Iris pigment epithelial cell (primary cell): ENCODE measurements at regions not wholly inside any gene's neighbourhood (a gene's known extent, or its start where the extent isn't known, plus 50 kb on each side); places are given as distances from the start of the nearest gene placed in this dataset.
"Not testable (repeated sequence)": the region's sequence is repeated elsewhere in the genome, so short reads cannot be mapped to it uniquely, and the experiment has no call there.

Experiments
- DNase-seq: peaks from one replicate; pipeline ENCODE4 v3.0.0-alpha.2; 2011; ENCODE audit warnings: low read depth

DNA sequence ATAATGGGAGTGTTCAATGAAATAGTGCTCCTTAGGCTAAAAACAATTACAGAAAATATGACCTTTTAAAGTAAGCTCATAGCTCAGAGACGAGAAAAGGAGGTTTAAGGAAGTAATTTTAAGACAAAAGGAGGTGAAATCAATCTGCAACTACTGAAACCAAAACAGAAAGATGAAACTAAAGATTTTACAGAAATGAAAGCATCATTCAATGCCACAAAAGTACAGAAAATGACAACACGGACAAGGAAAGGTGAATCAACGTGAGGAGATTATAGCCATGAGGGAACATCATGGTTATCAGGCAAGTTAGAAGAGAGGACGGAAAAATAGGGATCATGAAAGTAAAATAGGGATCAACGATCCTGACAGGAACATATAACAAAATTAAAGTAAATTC is 745.2 kb downstream of the PCDH17 start:
- no peak for DNase-seq

DNA sequence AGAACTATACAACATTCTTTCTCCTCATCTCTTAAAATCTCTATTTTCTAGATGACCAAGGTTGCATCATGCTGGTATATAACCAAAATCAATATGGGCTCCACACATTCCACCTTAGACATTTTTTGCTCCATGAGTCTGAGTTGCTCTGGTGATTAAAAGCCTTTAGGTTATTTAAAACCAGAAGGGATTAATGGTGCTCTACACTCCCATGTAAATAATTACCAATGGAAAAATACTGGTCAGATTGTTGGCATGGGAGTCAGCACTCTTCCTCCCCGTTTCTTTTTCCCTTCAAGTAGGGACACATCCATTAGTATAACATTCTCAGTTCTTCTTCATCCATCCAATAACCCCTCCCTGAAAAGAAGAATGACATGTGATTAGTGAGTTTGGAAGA is 747.7 kb downstream of the PCDH17 start:
- DNase-seq, result no peak

DNA sequence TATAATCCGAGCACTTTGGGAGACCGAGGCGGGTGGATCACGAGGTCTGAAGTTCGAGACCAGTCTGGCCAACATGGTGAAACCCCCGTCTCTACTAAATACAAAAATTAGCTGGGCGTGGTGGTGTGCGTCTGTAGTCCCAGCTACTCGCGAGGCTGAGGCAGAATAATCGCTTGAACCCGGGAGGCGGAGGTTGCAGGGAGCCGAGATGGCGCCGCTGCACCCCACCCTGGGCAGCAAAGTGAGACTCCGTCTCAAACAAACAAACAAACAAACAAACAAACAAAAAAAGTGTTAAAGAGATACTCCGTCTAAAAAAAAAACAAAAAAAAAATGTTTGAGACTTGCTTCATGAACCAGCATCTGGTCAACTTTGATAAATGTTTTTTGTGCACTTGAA is 753.8 kb downstream of the PCDH17 start:
- DNase-seq, result not testable (repeated sequence)

DNA sequence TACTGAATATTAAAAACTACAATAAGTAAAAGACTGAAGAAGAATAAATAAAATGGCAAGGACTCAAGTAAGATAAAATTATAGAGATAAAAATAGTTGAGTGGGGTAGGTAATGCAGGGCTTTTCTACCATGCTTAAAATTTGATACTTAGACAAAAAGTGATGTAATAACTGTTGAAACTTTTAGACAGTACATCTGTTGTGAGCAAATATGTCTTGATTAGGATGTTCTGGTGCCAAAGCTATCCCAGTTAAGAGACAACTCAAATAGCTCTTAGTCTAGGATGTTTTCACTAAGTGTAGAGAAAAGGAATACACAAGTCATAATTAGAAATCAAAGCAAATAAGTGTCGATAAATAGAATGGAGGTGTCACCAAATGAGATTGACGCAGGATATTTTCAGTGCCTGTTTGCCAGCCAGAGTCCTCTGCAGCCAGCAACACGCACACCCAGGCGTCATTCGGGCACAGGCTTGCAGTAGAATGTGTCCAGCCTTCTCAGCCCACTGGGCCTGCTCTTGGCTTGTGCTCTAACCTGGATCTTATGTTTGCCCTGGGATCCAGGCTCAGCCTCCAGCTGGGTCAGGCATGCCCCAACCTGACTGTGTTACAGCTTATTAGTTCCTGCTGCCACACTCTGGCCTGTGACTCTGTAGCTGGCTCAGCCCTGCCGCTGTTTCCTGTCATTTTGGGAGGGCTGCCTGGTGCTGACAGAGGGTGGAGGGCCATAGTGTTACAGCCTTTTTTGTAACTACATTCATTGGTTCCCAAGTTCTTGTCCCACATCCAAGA is 766.2 kb downstream of the PCDH17 start:
- DNase-seq, result no peak

DNA sequence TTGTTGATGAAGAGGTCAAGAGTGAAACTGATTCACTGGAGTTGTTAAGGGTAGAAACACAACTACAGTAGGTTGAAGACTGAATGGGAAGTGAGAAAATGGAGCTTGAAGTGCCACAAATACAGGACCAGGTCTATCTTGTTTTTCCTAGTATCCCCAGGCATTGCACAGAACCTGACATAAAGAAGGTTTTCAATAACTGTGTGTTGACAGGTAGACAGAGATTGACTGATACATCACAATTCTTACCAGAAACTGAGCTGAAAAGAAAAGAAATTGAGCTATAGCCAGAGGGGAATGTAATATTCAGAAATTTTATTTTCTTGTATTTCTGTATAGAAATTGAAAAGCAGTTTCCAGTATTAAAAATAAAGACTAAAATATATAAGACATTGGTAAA is 767.7 kb downstream of the PCDH17 start:
- DNase-seq, result no peak

DNA sequence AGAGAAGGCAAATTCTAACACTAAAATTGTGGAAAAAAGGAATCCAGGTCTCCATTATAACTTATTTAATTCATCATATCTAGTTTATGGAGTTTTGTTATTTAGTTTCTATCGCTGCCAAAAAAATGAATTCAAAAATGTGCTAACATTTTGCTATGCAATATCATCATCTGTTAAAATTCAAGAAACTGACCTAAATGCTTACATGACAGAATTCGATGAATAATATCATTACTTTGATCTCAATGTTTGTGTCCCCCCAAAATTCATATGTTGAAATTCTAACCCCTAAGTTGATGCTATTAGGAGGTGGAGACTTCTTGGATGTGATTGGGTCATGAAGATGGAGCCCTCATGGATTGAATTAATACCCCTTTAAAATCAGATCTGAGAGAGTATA is 775.0 kb downstream of the PCDH17 start:
- DNase-seq, result no peak

DNA sequence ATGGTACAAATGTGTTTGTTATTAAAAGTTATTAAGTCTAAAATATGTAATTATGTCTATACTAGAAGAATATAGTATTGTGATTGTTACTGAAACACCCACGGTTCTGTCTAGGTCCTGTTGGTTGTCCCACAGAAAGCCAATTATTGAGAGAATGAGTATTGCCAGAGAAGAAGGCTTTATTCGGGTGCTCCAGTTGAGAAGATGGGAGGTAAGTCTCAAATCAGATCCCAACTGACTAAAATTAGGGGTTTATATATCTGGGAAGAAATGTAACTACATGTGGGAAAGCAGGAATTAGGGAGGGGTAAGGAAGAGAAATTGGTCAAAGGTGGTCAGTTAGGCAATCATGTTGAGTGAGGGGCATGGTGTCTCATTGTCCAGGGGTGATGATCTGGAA is 798.4 kb downstream of the PCDH17 start:
- DNase-seq, result no peak

DNA sequence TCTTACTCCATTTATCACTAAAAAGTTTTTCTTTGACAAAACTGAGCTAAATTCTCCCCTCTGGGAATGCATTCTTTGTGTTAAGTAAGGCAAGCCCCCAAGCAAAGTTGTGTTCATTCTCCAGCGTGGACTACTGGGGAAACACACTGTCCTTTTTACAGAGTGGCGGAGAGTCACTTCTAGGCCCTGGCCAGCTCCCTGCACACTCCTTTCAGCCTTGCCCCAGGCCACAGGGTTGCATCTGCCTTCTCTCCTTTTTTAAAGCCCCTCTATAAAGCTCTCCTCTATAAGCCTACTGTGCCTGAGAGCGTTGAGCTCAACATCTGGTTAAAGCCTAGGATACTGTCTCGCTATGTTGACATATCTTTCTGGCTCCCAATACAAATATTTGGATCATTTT is 803.4 kb downstream of the PCDH17 start:
- DNase-seq, result no peak

DNA sequence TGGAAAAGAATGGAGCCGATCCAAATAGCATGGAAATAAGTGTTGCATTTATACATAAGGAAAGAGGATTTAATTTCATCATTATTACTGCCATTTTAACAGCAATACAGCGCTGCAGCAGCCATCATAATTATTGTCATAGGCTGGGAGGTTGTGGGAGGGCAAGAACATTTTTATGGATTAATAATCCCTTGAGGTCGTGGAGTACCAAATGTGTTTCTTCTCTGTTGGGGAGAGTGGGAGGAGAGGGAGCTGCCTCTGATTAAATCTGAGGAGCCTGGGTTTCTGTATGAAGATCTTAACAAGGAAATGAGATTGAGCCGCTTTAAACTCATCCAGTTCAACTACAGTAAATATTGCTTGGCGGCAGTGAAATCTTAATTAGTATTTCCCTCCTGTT is 805.9 kb downstream of the PCDH17 start:
- DNase-seq, result no peak

DNA sequence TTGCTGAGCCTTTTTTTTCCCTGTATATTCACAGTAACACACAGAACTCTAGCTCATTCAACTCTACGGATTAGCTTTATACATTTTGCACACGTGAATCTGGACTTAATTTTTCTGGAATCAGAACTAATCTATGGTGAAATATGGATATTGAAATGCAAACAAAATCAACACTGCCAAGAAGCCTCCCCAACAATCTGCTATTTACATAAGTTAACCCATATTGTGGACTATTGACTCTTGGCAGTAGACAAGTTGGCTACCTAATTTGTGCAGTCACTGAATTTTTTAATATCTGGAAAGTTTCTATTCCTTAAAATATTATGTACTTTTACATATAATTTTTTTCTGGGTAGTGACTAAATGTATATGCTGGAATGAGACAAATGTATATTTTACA is 815.4 kb downstream of the PCDH17 start:
- no peak for DNase-seq

DNA sequence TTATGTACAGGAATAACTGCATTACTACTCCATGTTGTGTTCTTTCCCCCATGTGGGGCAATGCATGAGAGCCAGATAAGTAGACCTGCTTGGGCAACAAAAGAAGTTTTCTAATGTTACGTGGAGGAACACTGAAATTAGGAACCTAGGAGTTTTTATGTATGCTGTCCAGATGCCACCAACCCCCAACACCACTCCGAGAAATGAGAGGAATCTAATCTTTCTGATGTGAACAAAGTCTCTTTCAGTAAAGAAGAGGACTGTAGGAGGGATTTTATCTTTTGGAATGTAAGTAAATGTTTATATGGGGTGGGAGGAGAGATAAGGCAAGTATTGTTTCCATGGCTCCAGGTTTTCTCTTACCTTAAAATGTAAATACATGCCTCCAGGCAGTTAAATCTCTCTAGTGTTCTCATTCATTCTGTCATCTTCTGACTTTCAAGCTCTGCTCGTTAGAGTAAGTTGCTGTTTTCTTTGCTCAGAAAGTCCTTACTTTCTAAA is 820.6 kb downstream of the PCDH17 start:
- no peak for DNase-seq

DNA sequence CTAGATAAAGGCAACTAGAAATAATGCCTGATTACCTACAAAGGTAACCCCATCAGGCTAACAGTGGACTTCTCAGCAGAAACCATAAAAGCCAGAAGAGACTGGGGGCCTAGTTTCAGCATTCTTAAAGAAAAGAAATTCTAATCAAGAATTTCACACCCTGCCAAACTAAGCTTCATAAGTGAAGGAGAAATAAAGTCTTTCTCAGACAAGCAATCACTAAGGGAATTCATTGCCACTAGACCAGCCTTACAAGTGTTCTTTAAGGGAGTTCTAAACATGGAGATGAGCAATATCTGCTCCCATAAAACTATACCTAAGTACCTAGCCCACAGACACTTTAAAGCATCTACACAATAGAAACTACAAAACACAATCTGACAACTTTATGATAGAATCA is 823.5 kb downstream of the PCDH17 start:
- no peak for DNase-seq

DNA sequence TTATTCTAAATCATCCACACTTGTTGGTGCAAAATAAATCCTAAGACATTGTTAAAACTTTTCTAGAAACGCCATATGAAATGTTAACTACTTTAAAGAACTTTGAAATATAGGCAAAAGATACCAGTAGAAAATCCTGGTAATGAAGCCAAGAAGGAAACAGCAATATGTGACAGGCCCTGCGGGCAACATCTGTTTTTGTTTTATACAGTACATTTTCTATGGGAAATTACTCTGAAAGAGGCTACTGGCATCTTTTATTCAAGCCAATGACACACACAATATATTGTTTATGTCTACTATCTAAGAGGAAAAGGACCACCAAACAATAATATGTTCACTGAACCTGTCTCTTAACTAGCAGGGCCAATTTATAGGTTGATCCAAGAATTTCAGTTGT is 829.7 kb downstream of the PCDH17 start:
- DNase-seq, result no peak

DNA sequence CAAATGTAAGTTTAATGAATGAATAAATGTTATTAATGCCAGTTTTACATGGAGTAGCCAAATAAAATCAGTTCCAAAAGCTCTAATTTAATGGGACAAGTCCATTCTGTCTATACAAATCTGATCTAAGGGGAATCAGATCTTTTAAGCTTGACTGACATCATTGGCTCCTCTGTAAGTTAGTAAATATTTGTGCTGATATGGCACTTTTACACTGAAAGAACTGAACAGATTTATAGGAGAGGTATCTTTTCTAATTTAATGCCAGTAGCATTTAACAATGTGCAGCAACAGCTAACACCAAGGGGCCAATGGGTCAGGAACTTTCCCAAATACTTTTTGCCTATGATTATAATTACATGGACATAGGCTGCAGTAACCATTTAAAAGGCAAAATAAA is 832.3 kb downstream of the PCDH17 start:
- DNase-seq, result no peak

DNA sequence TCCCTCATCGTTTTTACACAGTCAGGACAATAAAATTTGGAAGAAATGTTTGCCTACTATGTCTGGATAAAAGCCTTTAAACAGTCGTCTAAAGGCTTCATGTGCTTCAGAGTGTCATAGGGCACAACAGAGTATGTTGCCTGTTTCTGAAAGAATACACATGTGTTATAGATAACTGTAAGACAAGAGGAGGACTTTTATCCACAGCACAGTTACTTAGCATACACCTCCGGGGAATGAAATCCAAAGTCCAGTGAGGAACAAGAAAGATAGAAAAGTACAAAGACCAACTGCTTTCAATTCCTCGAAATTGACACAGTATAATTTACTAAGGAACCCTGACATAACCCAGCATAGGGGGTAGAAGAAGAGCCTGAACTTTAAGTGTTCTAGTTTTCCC is 835.6 kb downstream of the PCDH17 start:
- no peak for DNase-seq

DNA sequence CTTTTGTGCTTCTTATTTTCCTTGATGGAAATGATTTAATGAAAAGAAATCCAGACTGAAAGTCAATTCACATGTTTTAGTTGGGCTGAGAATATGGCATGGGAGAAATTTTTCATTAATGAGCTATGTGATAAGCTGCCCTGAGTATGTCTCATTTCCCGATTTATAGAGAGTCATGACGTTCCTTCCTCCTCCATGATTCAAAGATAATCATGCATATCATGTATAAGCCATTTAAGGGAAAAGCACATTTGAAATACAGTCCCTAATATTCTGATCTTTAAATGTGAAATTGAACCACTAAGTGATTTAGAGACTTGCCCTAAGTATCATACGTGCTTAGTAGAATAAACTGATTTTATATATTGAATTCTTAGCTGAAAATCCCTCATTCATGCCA is 840.9 kb downstream of the PCDH17 start:
- no peak for DNase-seq

DNA sequence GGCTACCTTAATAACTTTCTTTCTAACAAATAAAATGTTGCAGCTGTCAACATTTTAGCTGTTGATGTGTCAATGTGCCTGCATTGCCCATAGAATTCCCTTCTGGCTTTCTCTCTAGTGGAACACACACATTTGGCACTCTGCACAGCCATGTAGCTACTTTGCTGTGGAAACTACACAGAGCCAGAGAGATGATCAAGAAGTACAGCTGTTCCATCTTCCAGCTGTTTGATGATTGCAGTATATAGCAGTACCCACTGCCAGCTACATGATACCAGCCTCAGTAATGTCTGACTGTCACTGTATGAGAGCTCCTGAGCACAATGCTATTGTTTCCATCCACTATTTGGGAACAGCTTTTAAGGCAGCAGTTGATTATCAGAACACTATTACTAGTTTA is 843.0 kb downstream of the PCDH17 start:
- DNase-seq, result no peak

DNA sequence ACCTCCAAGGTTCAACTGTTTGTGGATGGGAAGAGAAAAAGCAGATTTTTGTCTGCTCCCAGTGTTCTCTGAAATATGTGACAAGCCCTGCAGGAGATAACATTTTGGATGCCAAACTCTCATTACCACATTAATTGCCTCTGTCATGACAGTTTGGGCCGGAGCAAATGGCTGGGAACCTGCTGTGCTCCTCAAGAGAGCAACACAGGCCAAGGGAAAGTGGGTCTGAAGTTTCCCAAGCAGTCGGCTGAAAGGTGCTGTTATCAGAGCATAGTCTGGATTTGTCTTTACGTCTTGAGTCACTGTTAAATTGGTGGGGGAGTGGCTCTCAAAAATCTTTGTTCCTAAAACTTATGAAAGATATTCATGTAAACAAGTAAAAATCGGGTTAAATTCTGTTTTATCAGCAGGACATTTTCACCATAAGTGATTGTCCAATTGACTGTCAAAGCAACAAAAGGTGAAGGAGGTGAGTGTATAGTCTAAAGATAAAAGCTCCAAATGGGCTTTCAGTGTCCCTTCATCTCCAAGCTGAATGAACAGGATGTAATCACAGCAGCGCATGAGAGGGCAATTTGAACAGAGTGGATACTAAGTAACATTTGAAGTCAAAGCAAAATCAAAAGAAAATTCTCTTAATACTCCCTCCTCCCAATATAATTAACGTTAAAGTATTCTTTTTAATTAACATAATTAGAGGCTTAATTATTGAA is 844.8 kb downstream of the PCDH17 start:
- no peak for DNase-seq

DNA sequence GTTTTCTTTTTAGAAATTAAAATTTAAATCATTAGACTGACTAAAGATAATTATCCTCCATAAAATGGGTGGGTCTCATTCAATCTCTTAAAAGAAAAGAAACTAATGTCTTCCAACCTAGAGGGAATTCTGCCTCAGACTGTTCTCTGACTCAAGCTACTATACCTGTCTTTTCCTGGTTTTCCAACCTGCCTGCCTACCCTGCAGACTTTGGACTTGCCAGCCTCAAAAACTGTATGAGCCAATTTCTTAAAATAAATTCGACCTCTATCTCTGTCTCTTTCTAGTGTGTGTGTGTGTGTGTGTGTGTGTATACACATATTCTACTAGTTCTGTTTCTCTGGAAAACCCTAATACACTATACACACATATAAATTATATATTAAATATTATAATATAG is 847.3 kb downstream of the PCDH17 start:
- DNase-seq, result no peak

DNA sequence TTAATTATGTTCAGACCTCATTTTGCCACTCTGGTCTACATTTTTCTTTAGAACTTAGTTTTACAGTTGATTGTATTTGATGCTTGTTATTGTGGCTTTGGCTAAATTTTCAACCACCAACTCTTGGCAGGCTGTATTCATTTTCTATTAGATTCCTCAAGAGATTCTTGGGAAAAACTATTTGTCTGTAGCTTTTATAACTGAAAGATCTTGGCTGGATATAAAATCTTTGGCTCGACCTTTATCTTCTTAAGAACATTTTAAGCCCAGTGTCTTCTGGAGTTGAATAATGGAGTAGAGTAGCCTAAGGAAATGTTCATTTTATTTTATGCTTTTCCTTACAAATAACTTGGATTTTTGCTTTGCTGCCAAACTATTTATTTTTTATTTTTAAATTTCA is 848.5 kb downstream of the PCDH17 start:
- DNase-seq, result no peak

DNA sequence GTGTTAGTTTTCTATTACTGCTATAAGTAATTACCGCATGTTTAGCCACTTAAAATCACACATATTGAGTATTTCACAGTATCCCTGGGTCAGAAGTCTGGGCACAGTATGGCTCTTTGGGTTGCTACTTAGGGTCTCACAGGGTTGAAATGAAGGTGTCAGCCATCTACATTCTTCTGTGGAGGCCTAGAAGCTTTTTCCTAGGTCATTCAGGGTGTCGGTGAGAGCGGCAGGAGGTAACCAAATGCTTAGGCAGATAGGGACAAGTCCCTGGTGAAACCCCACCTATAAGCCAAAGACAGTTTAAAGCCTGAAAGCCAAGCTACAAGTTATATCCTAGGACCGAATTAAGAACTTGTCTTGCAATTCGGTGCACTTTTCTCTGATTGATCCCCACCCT is 856.7 kb downstream of the PCDH17 start:
- DNase-seq, result no peak

DNA sequence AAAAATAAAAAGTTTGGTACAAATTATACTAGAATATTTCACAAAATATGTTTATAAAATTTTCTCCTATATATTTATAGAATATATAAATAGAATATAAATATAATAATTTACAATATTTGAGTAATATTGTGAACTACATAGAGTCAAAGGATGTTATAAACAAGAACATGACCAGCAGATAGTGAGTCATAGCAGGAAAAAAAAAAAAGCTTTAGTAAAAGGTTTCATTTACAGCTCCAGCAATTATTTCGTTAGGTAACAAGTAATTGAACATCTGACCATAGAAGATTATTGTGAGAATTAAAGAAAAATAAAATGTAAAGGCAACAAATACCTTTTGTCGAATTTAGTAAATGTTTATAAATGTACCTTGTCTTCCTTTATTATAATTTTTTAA is 864.1 kb downstream of the PCDH17 start:
- DNase-seq, result no peak

DNA sequence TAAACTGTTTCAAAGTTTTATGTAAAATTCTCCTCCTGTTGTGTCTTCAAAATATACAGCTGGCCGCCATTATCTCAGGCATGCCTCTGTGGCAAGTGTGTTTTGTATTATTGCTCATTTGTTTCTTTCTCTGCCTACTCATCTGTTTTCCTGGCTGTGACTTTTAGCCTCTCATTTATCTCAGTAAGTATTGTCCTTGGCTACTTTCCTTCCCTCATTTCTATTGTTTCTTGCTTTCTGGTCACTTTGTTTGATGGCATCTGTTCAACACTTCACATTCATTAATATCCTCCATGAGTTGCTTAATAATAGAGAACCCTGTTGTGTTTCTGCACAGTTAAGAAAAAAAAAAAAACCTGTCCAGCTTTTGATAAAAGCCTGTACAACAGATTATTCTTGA is 869.4 kb downstream of the PCDH17 start:
- DNase-seq, result no peak

DNA sequence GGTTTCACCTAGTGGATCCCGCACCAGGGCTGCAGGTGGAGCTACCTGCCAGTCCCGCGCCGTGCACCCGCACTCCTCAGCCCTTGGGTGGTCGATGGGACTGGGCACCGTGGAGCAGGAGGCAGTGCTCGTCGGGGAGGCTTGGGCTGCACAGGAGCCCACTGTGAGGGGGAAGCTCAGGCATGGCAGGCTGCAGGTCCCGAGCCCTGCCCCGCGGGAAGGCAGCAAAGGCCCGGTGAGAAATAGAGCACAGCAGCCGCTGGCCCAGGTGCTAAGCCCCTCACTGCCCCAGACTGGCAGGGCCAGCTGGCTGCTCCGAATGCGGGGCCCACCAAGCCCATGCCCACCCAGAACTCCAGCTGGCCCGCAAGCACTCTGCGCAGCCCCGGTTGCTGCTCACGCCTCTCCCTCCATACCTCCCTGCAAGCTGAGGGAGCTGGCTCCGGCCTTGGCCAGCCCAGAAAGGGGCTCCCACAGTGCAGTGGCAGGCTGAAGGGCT is 872.7 kb downstream of the PCDH17 start:
- DNase-seq, result not testable (repeated sequence)
